NCI-H1048 (cell line): ENCODE measurements at regions not wholly inside any gene's neighbourhood (a gene's known extent, or its start where the extent isn't known, plus 50 kb on each side); places are given as distances from the start of the nearest gene placed in this dataset.
"Not testable (repeated sequence)": the region's sequence is repeated elsewhere in the genome, so short reads cannot be mapped to it uniquely, and the experiment has no call there.

Source experiments
- DNase-seq: peaks from one replicate; lab custom pipeline; 2025; lab: John Stamatoyannopoulos, UW

DNA sequence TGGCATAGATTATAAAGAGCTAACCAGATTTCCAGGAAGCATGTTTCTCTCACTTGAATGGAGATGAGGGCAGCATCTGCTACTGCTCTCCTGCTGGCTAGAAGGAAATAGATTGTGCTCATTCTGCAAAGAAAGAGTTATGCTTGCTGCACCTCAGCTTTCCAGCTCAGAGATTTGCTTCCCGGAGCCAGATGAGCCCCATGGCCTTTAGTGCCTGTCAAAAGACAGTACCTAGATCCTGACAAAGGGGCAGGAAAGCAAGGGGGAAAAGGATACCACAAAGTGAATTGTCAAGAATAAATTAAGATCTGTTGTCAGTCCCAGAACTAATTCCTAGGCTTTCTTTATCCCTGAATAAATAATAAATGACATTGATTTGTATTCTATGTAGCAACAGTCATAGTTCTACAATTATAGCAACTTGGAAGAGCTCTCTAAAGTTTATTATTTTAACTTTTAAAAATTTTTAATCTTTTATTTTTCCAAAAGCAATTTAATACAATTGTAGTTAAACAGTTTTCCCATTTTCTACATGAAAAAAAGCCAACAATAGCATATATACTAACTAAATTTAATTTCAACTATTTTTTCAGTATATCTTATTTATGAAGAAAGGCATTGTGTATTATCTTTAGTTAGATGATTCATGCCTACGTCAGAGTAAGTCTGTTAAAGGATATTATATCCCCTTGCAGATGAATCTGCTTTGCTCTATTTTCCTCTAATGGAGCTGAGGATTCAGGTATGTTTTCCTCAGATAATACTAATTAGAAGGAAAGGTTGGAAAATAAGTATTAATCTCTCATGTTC, 306.1 kb upstream of the DDI1 start:
- no peak for DNase-seq

DNA sequence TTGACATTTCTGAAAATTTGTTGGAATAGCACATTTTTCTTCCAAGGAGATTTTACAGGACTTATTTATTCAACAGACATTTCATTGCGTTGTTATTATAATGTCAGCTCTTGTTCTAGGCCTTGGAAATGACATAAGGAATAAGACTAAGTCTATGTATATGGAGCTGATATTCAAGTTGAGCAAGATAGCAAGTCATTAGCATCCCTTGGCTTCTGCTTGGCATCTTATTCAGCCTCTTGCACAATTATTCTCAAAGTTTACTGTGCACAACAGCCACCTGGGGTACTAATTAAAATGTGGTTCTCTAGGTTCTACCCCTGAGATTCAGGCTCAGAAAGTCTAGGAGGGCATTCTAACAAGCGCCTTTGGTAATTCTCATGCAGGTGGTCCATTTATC, 304.8 kb upstream of the DDI1 start:
- DNase-seq, result no peak

DNA sequence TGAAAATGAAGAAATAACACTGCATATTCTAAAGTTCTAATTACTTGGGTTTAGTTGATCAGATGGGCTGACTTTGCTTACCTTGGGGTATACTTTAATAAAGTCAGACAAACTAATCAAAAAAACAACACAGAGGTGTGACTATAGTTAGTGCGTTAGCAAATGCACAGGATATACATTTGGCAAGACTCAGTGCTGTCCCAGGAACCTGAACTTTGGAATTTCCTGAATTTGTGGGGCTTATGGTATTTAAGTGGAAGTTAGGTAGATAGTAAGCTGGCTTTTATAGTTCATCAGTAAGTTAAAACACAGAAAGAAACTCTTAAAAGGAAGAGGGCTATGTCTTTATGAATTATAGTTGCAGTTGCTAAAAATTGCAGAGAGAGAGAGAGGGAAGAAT, 302.6 kb upstream of the DDI1 start:
- no peak for DNase-seq

DNA sequence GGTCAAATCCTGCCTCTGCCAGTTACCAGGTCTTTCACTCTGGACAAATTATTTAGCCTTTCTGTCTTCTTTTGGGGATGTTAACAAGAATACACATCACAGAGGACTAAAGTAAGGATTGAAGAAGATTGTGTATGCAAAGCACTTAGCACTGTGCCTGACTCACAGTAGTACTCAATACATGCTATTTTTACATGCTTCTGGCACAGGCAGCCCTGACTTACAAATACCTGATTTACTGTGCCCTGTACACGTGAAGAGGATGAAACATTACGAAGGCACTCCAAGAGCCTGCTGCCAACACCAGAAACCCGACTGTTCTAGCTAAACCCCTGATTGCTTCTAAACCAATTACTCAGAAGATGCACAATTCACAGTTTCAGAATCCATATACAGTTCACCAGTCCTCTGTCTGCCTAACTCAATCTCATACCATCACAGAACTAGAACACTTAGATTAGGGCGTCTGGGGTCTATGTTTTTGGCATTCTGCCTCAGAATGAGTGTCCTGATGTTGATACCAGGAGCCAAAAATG, 300.9 kb upstream of the DDI1 start:
- no peak for DNase-seq

DNA sequence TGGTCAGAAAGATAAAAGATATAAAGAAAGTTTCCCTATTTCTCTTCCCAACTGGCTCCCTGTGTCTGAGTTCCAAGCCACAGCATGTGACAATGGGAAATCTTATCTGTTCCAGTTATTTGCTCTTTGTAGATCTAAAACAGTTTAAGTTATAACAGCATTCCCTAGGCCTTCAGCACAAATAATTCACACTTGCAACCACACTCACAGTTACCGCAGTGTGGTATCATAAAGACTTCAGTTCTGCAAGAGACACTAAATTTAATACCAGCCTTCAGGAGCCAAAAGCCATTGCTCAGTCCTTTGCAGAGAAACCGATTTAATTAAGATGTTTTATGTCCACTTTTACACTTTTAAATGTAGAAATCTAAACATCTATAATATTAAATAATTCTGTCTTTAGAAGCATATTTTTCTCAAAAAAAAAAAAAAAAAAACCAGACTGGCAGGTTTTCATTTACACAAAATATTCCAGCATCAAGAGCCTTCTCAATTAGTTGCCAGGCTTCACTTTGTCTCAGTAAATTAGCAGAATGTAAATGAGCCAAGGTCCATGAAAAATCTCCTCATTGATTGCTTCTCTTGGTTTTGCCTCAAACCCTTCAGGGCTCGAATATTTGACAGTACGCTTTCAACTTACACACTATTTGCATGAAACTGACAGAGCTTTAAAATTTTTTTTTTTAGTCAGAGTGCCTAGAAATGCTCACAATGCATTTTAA, 300.0 kb upstream of the DDI1 start:
- DNase-seq, result peak; percentile 66

DNA sequence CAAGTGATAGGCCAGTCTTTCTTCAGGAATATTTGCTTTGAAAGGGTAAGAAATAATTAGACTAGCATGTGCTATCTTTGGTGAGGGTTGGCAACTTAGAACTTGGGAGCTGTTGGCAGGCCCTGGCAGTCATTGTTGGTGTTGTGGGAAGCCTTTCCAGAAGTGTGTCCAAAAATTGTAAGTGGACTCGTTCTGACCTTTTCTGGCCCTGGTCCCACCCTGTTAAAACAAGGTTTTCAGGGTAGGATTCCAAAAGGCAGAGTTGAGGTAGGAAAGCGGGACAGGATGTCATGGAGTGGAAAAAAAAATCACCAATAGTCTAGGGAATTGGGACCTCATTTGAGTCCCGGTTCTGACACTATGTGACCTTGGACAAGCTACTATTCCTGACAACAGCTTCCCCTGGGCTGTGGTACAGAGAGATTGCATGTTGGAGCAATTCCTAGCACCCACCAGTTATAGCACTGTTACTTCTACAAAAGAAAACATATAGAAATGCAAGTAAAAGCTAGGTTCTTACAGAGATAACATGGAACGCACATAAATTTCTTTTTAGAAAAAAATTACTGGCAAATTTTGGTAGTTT, 299.3 kb upstream of the DDI1 start:
- no peak for DNase-seq

DNA sequence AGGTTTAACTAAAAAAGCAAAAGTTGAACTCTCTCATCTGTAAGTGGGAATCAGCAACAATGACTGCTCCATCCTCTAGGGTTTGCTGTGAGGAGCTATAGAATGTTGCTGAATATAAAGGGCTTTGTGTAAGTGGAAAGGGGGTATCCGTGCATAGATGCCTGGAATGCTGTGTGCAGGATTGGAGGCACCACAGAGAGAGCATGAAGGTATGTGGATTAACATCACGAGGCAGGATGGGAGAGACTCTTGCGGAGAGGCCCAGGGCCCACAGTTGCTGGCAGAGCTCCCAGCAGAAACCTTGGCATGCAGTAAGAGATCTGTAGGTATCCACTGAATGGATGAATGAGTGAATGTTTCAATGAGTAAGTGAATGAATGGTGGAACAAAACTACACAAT, 298.7 kb upstream of the DDI1 start:
- no peak for DNase-seq

DNA sequence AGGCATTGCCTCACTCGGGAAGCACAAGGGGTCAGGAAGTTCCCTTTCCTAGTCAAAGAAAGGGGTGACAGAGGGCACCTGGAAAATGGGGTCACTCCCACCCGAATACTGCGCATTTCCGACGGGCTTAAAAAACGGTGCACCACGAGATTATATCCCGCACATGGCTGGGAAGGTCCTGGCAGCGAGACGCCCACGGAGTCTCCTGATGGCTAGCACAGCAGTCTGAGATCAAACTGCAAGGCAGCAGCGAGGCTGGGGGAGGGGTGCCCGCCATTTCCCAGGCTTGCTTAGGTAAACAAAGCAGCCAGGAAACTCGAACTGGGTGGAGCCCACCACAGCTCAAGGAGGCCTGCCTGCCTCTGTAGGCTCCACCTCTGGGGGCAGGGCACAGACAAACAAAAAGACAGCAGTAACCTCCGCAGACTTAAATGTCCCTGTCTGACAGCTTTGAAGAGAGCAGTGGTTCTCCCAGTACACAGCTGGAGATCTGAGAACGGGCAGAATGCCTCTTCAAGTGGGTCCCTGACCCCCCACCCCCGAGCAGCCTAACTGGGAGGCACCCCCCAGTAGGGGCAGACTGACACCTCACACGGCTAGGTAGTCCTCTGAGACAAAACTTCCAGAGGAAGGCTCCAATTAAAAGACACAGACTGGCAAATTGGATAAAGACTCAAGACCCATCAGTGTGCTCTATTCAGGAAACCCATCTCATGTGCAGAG, 297.2 kb upstream of the DDI1 start:
- not testable (repeated sequence) for DNase-seq

DNA sequence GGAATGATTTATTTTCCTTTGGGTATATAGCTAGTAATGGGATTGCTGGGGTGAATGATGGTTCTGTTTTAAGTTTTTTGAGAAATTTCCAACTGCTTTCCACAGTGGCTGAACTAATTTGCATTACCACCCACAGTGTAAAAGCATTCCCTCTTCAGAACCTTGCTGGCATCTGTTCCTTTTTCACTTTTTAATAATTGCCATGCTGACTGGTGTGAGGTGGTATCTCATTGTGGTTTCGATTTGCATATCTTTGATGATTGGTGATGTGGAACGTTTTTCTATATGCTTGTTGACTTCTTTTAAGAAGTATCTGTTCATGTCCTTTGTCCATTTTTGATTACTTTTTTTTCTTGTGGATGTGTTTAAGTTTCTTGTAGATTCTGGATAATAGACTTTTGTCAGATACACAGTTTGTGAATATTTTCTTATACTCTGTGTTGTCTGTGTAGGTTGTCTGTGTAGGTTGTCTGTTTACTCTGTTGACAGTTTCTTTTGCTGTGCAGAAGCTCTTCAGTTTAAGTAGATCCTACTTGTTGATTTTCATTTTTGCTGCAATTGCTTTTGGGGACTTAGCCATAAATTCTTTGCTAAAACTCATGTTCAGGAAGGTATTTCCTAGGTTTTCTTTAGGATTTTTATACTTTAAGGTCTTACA, 291.8 kb upstream of the DDI1 start:
- peak; percentile 72 for DNase-seq

DNA sequence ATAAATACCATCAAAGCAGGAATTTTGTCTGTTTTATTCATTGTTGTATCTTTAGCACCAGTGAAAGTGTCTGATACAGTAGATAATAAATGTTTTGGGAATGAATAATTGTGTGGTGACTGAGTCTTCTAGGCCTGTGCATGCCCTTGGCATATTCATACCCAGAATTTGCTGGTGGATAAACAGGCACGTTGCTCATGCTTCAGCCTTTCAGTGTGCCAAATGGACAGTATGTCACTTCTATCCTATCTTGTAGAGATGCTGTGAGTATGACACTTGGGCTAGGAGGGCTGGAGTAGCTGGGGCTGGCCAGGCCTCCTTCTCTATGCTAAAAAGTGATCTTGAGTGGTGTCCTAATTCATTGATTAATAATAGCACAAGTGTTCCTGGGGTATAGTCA, 287.3 kb upstream of the DDI1 start:
- no peak for DNase-seq

DNA sequence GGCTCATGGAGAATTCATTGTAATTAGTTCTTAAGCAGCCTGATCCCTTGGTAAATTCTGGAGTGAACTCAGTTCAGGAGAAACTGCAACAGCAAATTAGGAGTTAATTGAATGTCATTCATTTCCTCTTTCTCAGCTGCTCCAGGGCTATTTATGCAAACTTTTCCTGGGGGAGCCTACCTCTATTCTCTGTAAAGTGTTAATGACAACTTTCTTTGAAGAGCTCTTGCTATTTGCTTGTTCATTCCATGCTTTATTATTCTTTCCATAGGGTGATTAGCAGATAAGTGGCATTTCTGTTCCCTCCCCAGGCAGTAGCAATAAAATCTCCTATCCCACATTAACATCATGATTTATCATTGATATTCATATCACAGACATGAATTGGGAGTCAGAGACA, 267.6 kb upstream of the DDI1 start:
- DNase-seq, result no peak

DNA sequence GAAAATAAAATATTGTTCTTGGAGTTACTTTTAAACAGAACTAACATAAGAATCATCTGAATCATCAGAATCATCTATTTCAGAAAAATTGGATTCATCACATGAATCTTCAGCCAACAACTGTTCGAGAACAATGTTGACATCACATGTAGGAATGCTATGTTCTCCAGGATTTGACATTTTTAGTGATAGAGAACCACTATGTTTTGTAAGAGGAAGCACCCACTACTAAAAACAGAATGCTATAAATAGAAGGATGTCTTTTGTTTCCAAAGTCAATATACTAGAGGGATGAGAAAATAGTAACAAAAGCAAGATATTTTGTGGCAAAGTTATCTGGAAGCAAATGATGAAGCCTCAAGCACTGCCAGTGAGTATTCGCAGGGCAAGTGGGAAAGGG, 263.4 kb upstream of the DDI1 start:
- DNase-seq, result no peak

DNA sequence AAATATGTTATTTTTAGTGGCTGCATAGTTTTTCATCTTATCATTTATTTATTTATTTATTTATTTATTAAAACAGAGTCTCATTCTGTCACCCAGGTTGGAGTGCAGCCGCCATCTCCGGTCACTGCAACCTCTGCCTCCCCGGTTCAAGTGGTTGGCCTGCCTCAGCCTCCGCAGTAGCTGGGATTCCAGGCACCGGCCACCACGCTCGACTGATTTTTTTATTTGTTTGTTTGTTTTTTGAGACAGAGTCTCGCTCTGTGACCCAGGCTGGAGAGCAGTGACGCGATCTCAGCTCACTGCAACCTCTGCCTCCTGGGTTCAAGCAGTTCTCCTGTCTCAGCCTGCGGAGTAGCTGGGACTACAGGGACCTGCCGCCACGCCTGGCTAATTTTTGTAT, 262.9 kb upstream of the DDI1 start:
- no peak for DNase-seq

DNA sequence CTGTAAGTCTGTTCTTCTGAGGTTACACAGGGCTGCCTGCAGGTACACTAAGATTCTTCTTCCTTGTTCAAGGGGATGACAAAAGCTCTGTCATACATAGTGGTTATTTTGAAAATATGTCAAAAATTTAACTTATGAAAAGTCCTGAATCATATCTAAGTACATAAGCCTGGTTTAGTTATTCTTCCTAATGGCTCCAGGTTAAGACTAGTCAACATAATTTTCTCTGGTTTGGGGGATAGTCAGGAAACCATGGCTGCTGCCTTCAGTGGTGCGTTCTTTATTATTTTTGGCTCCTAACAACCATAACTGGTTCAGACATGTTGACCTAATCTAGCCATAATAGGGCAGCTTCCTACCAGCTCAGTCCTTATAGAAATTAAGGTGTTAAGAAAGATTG, 257.4 kb upstream of the DDI1 start:
- DNase-seq, result no peak

DNA sequence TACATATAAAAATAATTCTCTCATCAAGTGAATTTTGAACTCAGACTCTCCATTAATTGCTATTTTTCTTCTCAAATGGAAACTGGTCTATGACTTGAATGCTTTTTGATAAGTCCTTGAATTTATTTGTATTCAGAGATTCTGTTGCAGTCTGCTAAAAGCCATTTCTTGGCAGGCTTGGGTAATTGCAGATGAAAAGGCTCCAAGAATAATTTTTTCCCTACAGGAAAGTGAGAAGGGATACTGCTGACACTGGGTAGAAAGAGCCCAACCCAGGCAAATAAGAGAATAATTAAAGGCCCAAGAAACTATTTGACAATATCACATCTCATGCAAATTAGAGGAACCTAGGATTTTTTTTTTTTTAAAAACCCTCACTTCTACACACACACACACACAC, 246.5 kb upstream of the DDI1 start:
- DNase-seq, result no peak

DNA sequence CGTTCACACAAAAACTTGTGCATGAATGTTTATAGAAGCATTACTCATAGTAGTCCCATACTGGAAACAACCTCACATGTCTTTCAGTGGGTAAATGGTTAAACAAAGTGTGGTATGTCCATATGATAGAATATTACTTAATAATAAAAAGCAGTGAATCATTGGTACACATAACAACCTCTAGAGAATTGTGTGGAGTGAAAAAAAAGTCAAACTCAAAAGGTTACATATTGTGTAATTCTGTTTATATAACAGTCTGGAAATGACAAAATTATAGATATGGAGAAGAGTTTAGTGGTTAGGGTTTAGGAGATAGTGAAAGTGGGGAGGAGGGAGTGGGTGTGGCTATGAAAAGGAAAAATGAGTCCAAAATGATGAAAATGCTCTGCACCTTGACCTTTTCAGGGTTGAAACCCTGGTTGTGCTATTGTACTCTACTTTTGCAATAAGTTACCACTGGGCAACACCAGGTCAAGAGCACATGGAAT, 243.4 kb upstream of the DDI1 start:
- no peak for DNase-seq

DNA sequence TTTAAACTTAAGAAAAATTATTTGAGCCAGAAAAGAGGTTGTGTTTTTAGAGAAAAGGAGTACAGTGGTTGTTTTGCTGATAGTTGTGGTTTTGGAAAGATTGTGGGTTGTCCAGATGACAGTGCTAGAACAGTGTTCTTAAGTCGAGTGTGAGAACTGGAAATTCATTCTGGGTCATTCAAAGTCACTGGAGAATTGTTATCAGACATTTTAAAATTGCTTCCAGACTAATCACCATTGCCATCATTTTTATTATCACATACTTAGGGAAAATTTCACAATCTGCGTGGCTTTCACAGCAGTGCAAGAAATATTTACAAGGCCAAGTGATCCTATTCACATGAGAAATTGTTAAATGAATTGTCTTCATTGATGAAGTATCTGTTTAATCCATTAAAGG, 242.2 kb upstream of the DDI1 start:
- DNase-seq, result no peak

DNA sequence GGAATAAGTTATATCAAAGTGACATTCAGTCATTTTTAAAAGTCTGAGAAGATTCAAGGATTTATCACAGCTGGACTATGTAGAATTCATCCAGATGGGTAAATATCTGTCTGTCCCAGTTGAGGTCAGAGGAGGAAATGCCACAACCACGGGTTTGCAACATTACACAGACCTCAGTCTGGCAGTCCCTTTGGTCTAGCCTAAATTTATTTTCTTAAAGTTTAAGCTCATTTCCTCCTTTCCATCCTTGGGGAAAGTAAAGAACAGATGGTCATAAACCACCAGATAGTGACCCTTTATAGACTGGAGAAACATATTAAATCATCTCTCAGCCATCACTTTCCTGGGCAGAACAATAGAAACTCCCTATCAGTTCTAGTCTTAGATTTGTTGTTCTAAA, 238.4 kb upstream of the DDI1 start:
- DNase-seq, result no peak

DNA sequence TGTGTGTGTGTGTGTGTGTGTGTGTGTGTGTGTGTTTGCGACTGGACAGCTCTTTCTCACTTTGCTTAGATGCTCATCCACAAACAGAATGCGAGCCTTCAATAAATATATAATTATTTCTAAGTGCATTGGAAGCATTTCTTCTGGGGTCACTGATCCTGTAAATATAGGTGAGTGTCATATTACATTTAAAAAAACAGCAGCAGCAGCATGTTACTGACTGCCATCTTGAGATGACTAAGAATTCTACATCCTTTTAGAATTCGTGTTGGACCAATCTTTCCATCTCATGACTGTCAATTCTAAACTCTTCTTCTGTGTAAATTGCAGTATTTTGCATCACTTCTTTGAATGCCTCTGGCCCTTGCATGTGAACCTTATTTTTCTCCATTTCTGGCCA, 238.0 kb upstream of the DDI1 start:
- no peak for DNase-seq

DNA sequence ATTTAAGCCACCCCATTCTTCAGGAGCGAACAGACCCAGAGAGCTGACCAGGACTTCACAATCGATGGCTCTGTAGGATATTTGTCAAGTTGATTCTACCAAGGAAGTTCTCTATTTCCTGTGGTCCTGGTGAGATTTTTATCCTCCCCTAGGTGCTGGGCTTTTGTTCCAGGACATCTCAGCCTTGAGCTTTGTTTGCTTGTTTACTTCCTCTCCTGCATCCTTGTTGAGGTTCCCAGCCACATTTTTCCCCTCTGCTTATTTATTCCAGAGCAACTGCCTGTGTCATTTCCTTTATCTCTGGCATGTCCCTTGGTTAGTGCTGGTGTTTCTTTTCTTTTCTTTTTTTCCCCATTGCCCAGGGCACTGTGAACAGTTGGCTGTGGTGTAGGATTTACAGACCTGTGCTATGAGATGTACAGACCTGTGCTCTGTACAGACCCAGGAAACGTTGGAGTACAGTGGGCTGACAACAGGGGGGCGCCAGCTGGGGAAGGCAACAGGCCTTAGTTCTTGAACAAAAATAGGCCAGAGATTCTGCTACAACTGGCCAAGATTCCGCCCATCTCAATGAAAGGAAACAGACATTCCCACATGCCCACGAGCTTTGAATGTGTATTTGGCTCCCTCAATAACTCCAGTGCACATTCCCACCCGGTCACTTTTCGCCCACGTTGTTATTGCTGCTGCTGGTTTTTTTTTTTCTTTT, 235.9 kb upstream of the DDI1 start:
- no peak for DNase-seq

DNA sequence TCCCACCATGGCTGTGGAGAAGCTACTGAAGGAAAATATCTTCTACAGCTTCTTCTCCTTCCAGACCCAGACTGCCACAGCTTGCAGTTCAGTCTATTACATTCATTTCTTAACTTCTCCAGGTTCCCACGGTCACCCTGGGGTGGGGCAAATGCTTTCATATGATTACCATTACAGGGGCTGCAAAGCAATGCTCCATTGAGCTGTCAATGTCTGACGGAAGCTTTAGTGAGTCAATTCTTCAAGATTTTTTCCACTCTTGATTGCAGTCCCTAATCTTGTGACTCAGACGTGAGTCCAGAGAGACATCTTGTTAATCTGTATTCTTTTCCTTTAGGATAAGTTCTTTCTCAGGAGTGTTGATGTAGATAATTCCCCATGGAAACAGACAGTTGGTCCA, 233.4 kb upstream of the DDI1 start:
- no peak for DNase-seq
